ENCODE measurements at regions not wholly inside any gene's neighbourhood (a gene's known extent, or its start where the extent isn't known, plus 50 kb on each side); places are given as distances from the start of the nearest gene placed in this dataset.

- no peak for ATAC-seq
- Mint-ChIP-seq H3K27ac (no peak overlapping the region), H3K27me3 (peaks cover 50% of the 10 kb centered on the region)
Observed at GRCh38 chr12:30823764-30824163, 69.0 kb upstream of the CAPRIN2 start.

GRCh38 chr12:30823156-30823699 is 68.5 kb upstream of the CAPRIN2 start:
- no peaks in the 10 kb centered on the region for H3K9me3 Mint-ChIP-seq (ENCODE audit: low read depth)
- CTCF ChIA-PET = interaction anchor here (0.7 to 1.8 kb wide), 4 partner anchors 13 to 28 kb away, joined by 3 to 5 read pairs (median 4); no protein-coding TSS in a partner anchor
- no peak overlapping the region for H3K27ac Mint-ChIP-seq
- peaks cover 56% of the 10 kb centered on the region for H3K27me3 Mint-ChIP-seq
- DNase-seq (peak; percentile 46), ATAC-seq (peak; percentile 63)
- H3K36me3 Mint-ChIP-seq = no peaks in the 10 kb centered on the region
- H3K4me1 Mint-ChIP-seq = peaks cover 14% of the 10 kb centered on the region
- peak overlapping the region; percentile 63 for H3K4me3 Mint-ChIP-seq

More at GRCh38 chr12:30823764-30824163, 69.0 kb upstream of the CAPRIN2 start:
- Mint-ChIP-seq H3K9me3 (ENCODE audit: low read depth) (no peaks in the 10 kb centered on the region), H3K36me3 (no peaks in the 10 kb centered on the region), H3K4me3 (no peak overlapping the region), H3K4me1 (peaks cover 14% of the 10 kb centered on the region)
- CTCF ChIA-PET = interaction anchor here (0.7 to 1.8 kb wide), 3 partner anchors 12 to 20 kb away, joined by 3 to 5 read pairs (median 4); no protein-coding TSS in a partner anchor
- DNase-seq = no peak

- Mint-ChIP-seq H3K9me3 (ENCODE audit: low read depth) (no peaks in the 10 kb centered on the region), H3K4me3 (peak overlapping the region; percentile 63), H3K27me3 (peaks cover 60% of the 10 kb centered on the region), H3K36me3 (no peaks in the 10 kb centered on the region), H3K4me1 (peaks cover 14% of the 10 kb centered on the region), H3K27ac (no peak overlapping the region)
- CTCF ChIA-PET = interaction anchor here (0.7 to 1.8 kb wide), 5 partner anchors 10 to 130 kb away, joined by 3 to 5 read pairs (median 4); no protein-coding TSS in a partner anchor
- ATAC-seq (peak; percentile 79), DNase-seq (peak; percentile 49)
Observed at GRCh38 chr12:30822385-30823155, 67.8 kb upstream of the CAPRIN2 start.

- Mint-ChIP-seq H3K4me3 (no peak overlapping the region), H3K27me3 (peaks cover 61% of the 10 kb centered on the region), H3K36me3 (no peaks in the 10 kb centered on the region), H3K4me1 (peaks cover 14% of the 10 kb centered on the region), H3K27ac (no peak overlapping the region), H3K9me3 (ENCODE audit: low read depth) (no peaks in the 10 kb centered on the region)
- DNase-seq = no peak
- CTCF ChIA-PET = no interaction called here
- no peak for ATAC-seq
Observed at GRCh38 chr12:30820406-30820946, 65.7 kb upstream of the CAPRIN2 start.

GRCh38 chr12:30818562-30818961 is 63.8 kb upstream of the CAPRIN2 start:
- CTCF ChIA-PET = no interaction called here
- Mint-ChIP-seq H3K9me3 (ENCODE audit: low read depth) (no peaks in the 10 kb centered on the region), H3K4me1 (peaks cover 14% of the 10 kb centered on the region), H3K4me3 (no peak overlapping the region), H3K36me3 (no peaks in the 10 kb centered on the region), H3K27me3 (peaks cover 54% of the 10 kb centered on the region), H3K27ac (no peak overlapping the region)
- DNase-seq = no peak
- no peak for ATAC-seq

GRCh38 chr12:30816742-30817465 is 62.2 kb upstream of the CAPRIN2 start:
- no peak overlapping the region for H3K4me3 Mint-ChIP-seq
- ATAC-seq = no peak
- H3K27ac Mint-ChIP-seq = no peak overlapping the region
- H3K36me3 Mint-ChIP-seq = no peaks in the 10 kb centered on the region
- peaks cover 50% of the 10 kb centered on the region for H3K27me3 Mint-ChIP-seq
- peaks cover 3% of the 10 kb centered on the region for H3K4me1 Mint-ChIP-seq
- CTCF ChIA-PET = no interaction called here
- no peak for DNase-seq
- no peaks in the 10 kb centered on the region for H3K9me3 Mint-ChIP-seq (ENCODE audit: low read depth)

- no peaks in the 10 kb centered on the region for H3K4me1 Mint-ChIP-seq
Observed at GRCh38 chr12:30814295-30814655, 59.5 kb upstream of the CAPRIN2 start.

GRCh38 chr12:30813525-30814294 is 59.0 kb upstream of the CAPRIN2 start:
- Mint-ChIP-seq H3K27me3 (peaks cover 36% of the 10 kb centered on the region), H3K4me1 (no peaks in the 10 kb centered on the region), H3K36me3 (no peaks in the 10 kb centered on the region), H3K27ac (no peak overlapping the region), H3K9me3 (ENCODE audit: low read depth) (no peaks in the 10 kb centered on the region), H3K4me3 (no peak overlapping the region)
- DNase-seq = no peak
- CTCF ChIA-PET = interaction anchor here (1.2 kb wide), 1 partner anchor 458 kb away, joined by 3 read pairs; no protein-coding TSS in a partner anchor
- no peak for ATAC-seq

More at GRCh38 chr12:30814295-30814655, 59.5 kb upstream of the CAPRIN2 start:
- no peak overlapping the region for H3K27ac Mint-ChIP-seq
- DNase-seq (no peak), ATAC-seq (no peak)
- CTCF ChIA-PET = interaction anchor here (1.2 kb wide), 1 partner anchor 457 kb away, joined by 3 read pairs; no protein-coding TSS in a partner anchor
- no peaks in the 10 kb centered on the region for H3K36me3 Mint-ChIP-seq
- peaks cover 39% of the 10 kb centered on the region for H3K27me3 Mint-ChIP-seq
- H3K9me3 Mint-ChIP-seq (ENCODE audit: low read depth) = no peaks in the 10 kb centered on the region
- no peak overlapping the region for H3K4me3 Mint-ChIP-seq

GRCh38 chr12:30811966-30812365 is 57.2 kb upstream of the CAPRIN2 start:
- peaks cover 35% of the 10 kb centered on the region for H3K27me3 Mint-ChIP-seq
- no peak overlapping the region for H3K27ac Mint-ChIP-seq
- no peak overlapping the region for H3K4me3 Mint-ChIP-seq
- H3K4me1 Mint-ChIP-seq = no peaks in the 10 kb centered on the region
- no peaks in the 10 kb centered on the region for H3K9me3 Mint-ChIP-seq (ENCODE audit: low read depth)
- DNase-seq = no peak
- no peak for ATAC-seq
- CTCF ChIA-PET = no interaction called here
- H3K36me3 Mint-ChIP-seq = peaks cover 1% of the 10 kb centered on the region

GRCh38 chr12:30810918-30811317 is 56.2 kb upstream of the CAPRIN2 start:
- Mint-ChIP-seq H3K27me3 (peaks cover 36% of the 10 kb centered on the region), H3K9me3 (ENCODE audit: low read depth) (no peaks in the 10 kb centered on the region), H3K4me1 (no peaks in the 10 kb centered on the region), H3K27ac (no peak overlapping the region), H3K36me3 (peaks cover 1% of the 10 kb centered on the region), H3K4me3 (no peak overlapping the region)
- ATAC-seq (no peak), DNase-seq (no peak)
- CTCF ChIA-PET = no interaction called here

- no peak for ATAC-seq
- no peak for DNase-seq
- Mint-ChIP-seq H3K36me3 (peaks cover 1% of the 10 kb centered on the region), H3K27ac (no peak overlapping the region), H3K4me3 (no peak overlapping the region), H3K4me1 (no peaks in the 10 kb centered on the region), H3K27me3 (peaks cover 36% of the 10 kb centered on the region), H3K9me3 (ENCODE audit: low read depth) (no peaks in the 10 kb centered on the region)
- CTCF ChIA-PET = interaction anchor here (0.6 to 2.9 kb wide), 15 partner anchors 8 to 1288 kb away, joined by 3 to 11 read pairs (median 4); partner anchors contain the start of gene IPO8
Observed at GRCh38 chr12:30807695-30808034, 52.9 kb upstream of the CAPRIN2 start.

GRCh38 chr12:30806989-30807694 is 52.4 kb upstream of the CAPRIN2 start:
- ATAC-seq (peak; percentile 76), DNase-seq (no peak)
- peaks cover 1% of the 10 kb centered on the region for H3K36me3 Mint-ChIP-seq

More at GRCh38 chr12:30806989-30807694, 52.4 kb upstream of the CAPRIN2 start:
- CTCF ChIA-PET = interaction anchor here (0.6 to 2.9 kb wide), 16 partner anchors 9 to 1287 kb away, joined by 3 to 11 read pairs (median 4); partner anchors contain the start of gene IPO8
- Mint-ChIP-seq H3K27ac (no peak overlapping the region), H3K4me1 (no peaks in the 10 kb centered on the region), H3K9me3 (ENCODE audit: low read depth) (no peaks in the 10 kb centered on the region), H3K4me3 (no peak overlapping the region), H3K27me3 (peaks cover 36% of the 10 kb centered on the region)
